Upper lobe of left lung (tissue), 4 donors: ENCODE measurements at regions not wholly inside any gene's neighbourhood (a gene's known extent, or its start where the extent isn't known, plus 50 kb on each side); places are given as distances from the start of the nearest gene placed in this dataset.

Experiments
- CTCF ChIP-seq, 6 experiments: fragments of 450-650 bp in 4 of 6; fragments of 200-600 bp in 2 of 6; sonication (generic) in 2 of 6; IDR thresholded peaks; one replicate each; pipeline ENCODE4 v1.5.1; 2016 to 2019; ENCODE audit warnings: antibody characterized with exemption in 6 of 6
- EP300 ChIP-seq, 4 donors: sonication (generic); formaldehyde crosslinking; IDR thresholded peaks; one replicate each; pipeline ENCODE4 v1.5.1; 2017; ENCODE audit warnings: antibody characterized with exemption in 4 of 4, control low read depth in 2 of 4
- POLR2A ChIP-seq, 4 donors: fragments of 450-650 bp; IDR thresholded peaks; one replicate each; pipeline ENCODE4 v1.5.1; 2016 to 2017; ENCODE audit warnings: antibody characterized with exemption in 4 of 4, mild to moderate bottlenecking in 2 of 4

DNA sequence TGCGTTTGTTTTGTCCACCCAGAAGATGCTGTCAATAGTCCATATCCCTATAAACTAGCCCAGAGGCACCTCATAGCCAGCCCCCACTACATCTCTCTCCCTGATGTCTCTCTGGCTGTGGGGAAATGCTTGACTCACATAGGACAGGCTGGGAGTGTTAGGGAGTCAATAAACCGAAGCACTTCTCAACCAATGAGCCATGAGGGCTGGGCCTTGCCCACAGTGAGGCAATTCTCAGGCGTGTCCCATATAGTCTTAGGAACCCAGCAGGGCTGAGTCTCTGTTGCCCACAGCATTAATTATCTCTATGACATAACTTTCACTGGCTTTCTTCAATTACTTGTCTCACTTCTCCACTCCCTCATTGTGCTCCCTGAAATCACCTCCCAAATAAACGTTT, 387.3 kb upstream of the CDH11 start:
- TF ChIP-seq CTCF (IDR thresholded peaks at IDR 0.05) (no peak), POLR2A (IDR thresholded peaks at IDR 0.05) (no peak), EP300 (IDR thresholded peaks at IDR 0.05) (no peak)
